Panc1 (cell line): ENCODE measurements at regions not wholly inside any gene's neighbourhood (a gene's known extent, or its start where the extent isn't known, plus 50 kb on each side); places are given as distances from the start of the nearest gene placed in this dataset.

ENCODE experiments used
- ATAC-seq: fragments of 200-7000 bp; cut with Tn5 transposase; 2 replicates; pipeline ENCODE4 v1.9.1; 2020; ENCODE audit warnings: mild to moderate bottlenecking, moderate library complexity
- BruUV-seq: library from RNA; stranded (reverse); fragments of 400-500 nt; replicated peaks from 2 replicates; lab custom pipeline; 2021; lab: Mats Ljungman, UMichigan
- CTCF ChIA-PET: fragments of 300-600 bp; sonication (Branson Sonifier 250); formaldehyde crosslinking; loops from one replicate; lab custom pipeline; 2022; ENCODE audit warnings: antibody characterized with exemption; lab: Charles Lee
- POLR2A ChIA-PET: fragments of 300-600 bp; sonication (Branson Sonifier 250); formaldehyde crosslinking; loops from one replicate; lab custom pipeline; 2022; ENCODE audit warnings: antibody characterized with exemption; lab: Charles Lee
- DNase-seq: peaks from one replicate; pipeline ENCODE4 v3.0.0-alpha.2; 2010; ENCODE audit warnings: low read depth, low spot score
- H3K27ac ChIP-seq: 2 replicates; pipeline ENCODE4 v1.5.1; 2011; ENCODE audit warnings: mild to moderate bottlenecking, low read length, inconsistent platforms
- H3K27me3 ChIP-seq: fragments of 200-500 bp; sonication (Bioruptor generic); 2 replicates; pipeline ENCODE4 v1.6.0; 2014; ENCODE audit warnings: low read length, inconsistent platforms; ENCODE audit not compliant: control insufficient read depth, insufficient read depth
- H3K36me3 ChIP-seq: fragments of 200-500 bp; sonication (Bioruptor generic); 2 replicates; pipeline ENCODE4 v1.5.1; 2014; ENCODE audit warnings: inconsistent platforms, mild to moderate bottlenecking, low read length, moderate library complexity; ENCODE audit not compliant: control insufficient read depth, insufficient read depth
- H3K4me1 ChIP-seq: 2 replicates; pipeline ENCODE4 v1.5.1; 2011; ENCODE audit warnings: inconsistent platforms, mild to moderate bottlenecking, low read length, moderate library complexity; ENCODE audit not compliant: control insufficient read depth, insufficient read depth
- H3K4me3 ChIP-seq, 2 experiments: 2 replicates each; pipeline ENCODE4 v1.5.1; 2011 to 2012; ENCODE audit warnings: low read depth in 2 of 2, low read length in 2 of 2, mild to moderate bottlenecking in 2 of 2, inconsistent platforms in 1 of 2, moderate library complexity in 1 of 2
- H3K9me3 ChIP-seq: fragments of 200-500 bp; sonication (Bioruptor generic); 2 replicates; pipeline ENCODE4 v1.5.1; 2014; ENCODE audit warnings: low read depth, mild to moderate bottlenecking, inconsistent platforms, low read length, moderate library complexity; ENCODE audit not compliant: control insufficient read depth, insufficient read depth
- CTCF ChIP-seq: fragments of 450-650 bp; IDR thresholded peaks from 2 replicates; pipeline ENCODE4 v1.5.1; 2017; ENCODE audit warnings: mild to moderate bottlenecking
- POLR2AphosphoS5 ChIP-seq: IDR thresholded peaks from 2 replicates; pipeline ENCODE4 v1.6.1; 2012; ENCODE audit warnings: mild to moderate bottlenecking, low read depth, low read length, moderate library complexity
- REST ChIP-seq, 2 experiments: IDR thresholded peaks; 2 replicates each; pipeline ENCODE4 v1.6.1; 2011 to 2012; ENCODE audit warnings: low read depth in 2 of 2, control low read depth in 1 of 2, low read length in 1 of 2, mild to moderate bottlenecking in 1 of 2, moderate library complexity in 1 of 2; ENCODE audit not compliant: insufficient read depth in 1 of 2
- SIN3A ChIP-seq: IDR thresholded peaks from 2 replicates; pipeline ENCODE4 v1.6.1; 2012; ENCODE audit warnings: low read depth, mild to moderate bottlenecking, low read length, moderate library complexity, borderline replicate concordance; ENCODE audit not compliant: insufficient read depth
- TCF7L2 ChIP-seq: IDR thresholded peaks from 2 replicates; pipeline ENCODE4 v1.6.1; 2011; ENCODE audit warnings: mild to moderate bottlenecking, low read depth, low read length, inconsistent platforms
- in situ Hi-C: cut with HindIII; loops from 2 replicates; pipeline ENCODE4 v1.10.0; 2016; ENCODE audit warnings: low sequenced_read_pairs, low pct_unique_long_range_greater_than_20kb
- intact Hi-C: fragments of 100-400 bp; cut with micrococcal nuclease; formaldehyde crosslinking; loops from one replicate; pipeline ENCODE4 v1.10.0; 2022; ENCODE audit not compliant: unreplicated experiment

GRCh38 chr4:161222889-161223288, 940.9 kb downstream of the FSTL5 start:
- ATAC-seq: no peak
- Histone ChIP-seq H3K27me3 (no peaks in the 10 kb centered on the region), H3K4me3 (no peak overlapping the region), H3K36me3 (no peaks in the 10 kb centered on the region), H3K9me3 (no peaks in the 10 kb centered on the region), H3K4me1 (no peaks in the 10 kb centered on the region), H3K27ac (no peak overlapping the region)
- CTCF ChIA-PET: no interaction called here
- TF ChIP-seq CTCF: no peak
- intact Hi-C loops (no loop called here), in situ Hi-C loops (no loop called here)
- no peak for DNase-seq
- POLR2A ChIA-PET: no interaction called here
- BruUV-seq: no TSS peak

DNA sequence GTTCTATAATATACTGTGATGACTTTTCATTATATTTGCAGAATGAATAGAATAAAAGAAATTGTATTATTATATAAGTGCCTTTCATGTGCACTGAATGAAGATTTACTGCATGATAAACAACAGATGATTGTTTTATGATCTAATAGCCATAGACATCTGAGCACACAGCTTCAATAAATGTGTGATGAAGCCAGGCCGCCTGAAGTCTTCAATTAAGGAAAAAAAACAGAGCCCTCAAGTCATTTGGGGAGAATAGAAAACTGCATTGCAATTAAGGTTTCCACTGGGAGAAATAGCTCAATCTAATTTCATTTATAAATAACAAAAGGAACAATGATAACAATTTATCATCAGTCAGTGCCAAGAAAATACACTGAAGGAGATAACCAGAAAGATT, 955.2 kb downstream of the FSTL5 start:
- ATAC-seq: no peak
- TF ChIP-seq SIN3A (no peak), TCF7L2 (no peak), CTCF (no peak), POLR2AphosphoS5 (no peak), REST (IDR thresholded peaks at IDR 0.05; ENCODE audit: insufficient read depth in 1 of 2, low read depth in 2 of 2, low read length in 1 of 2) (no peak)
- POLR2A ChIA-PET: no interaction called here
- H3K9me3 ChIP-seq: no peaks in the 10 kb centered on the region
- no peak for DNase-seq
- no peaks in the 10 kb centered on the region for H3K4me1 ChIP-seq
- H3K36me3 ChIP-seq: no peaks in the 10 kb centered on the region
- intact Hi-C loops: no loop called here
- H3K27ac ChIP-seq: no peak overlapping the region
- BruUV-seq: no TSS peak
- no peak overlapping the region for H3K4me3 ChIP-seq
- no peaks in the 10 kb centered on the region for H3K27me3 ChIP-seq
- in situ Hi-C loops: no loop called here
- CTCF ChIA-PET: no interaction called here

- CTCF ChIA-PET: no interaction called here
- Histone ChIP-seq H3K4me1 (no peaks in the 10 kb centered on the region), H3K27me3 (no peaks in the 10 kb centered on the region), H3K9me3 (no peaks in the 10 kb centered on the region), H3K4me3 (no peak overlapping the region), H3K27ac (no peak overlapping the region), H3K36me3 (no peaks in the 10 kb centered on the region)
- TF ChIP-seq POLR2AphosphoS5: no peak
- TF ChIP-seq CTCF: no peak
- TF ChIP-seq REST (IDR thresholded peaks at IDR 0.05; ENCODE audit: insufficient read depth in 1 of 2, low read depth in 2 of 2, low read length in 1 of 2): no peak
- no peak for TF ChIP-seq SIN3A
- POLR2A ChIA-PET: no interaction called here
- intact Hi-C loops: no loop called here
- in situ Hi-C loops: no loop called here
- DNase-seq: no peak
- ATAC-seq: no peak
- BruUV-seq: no TSS peak
Measured at GRCh38 chr4:161206528-161207080, 957.2 kb downstream of the FSTL5 start.
